ENCODE measurements at regions not wholly inside any gene's neighbourhood (a gene's known extent, or its start where the extent isn't known, plus 50 kb on each side); places are given as distances from the start of the nearest gene placed in this dataset.

DNA sequence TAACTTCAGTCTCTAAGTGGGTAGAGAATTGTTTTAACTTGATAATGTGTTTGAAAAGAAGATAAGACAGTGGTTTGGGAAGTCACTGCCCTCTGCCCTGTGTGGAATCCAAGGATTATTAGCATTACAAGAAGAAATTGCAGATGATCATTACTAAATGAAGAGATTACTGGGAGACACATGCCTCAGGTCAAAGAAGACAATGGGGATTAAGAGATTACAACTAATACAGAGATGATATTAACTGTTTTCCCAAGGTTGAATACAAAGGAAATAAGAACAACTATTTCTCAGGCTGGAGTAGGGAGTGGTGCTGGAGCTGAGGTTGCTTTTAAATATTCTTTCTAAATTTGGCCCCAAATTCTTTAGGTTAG, 166.0 kb downstream of the TRMT11 start:
- no peak for DNase-seq

DNA sequence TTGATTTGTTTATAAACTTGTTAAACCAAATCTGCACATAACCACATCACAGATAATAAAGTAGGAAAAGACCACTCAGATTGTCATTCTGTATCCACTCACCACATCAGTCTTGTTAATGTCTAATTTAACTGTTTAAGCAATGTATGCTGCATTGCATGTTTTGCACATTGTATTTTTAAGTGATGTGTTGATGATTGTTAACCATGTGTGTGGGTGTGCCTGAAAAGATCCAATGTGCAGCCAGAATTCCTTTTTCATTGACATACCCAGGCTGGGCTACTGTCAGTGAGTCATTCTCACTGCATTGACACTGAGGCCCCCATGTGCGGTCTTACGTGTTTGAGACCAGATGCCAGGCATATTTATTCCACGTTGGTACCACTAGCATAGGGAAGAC, 167.3 kb downstream of the TRMT11 start:
- no peak for DNase-seq

DNA sequence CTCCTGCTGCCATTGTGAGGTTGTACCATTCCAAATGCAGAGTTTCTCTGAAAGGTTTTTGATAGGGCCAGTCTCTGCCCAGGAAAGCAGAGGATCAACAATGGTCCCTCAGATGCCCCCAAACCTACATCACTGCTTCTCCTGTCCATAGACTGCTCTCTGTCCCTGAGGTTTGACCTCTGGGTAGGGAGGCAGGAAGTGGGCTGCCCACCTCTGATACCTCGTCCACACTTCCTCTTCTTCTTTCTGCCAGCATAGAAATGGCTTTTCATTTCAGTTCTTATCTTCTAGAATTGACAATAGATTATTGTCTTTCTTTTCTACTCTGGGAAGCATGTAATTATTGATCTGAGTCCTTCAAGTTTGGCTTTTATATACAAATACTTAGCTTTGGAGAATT, 170.6 kb downstream of the TRMT11 start:
- DNase-seq = no peak

DNA sequence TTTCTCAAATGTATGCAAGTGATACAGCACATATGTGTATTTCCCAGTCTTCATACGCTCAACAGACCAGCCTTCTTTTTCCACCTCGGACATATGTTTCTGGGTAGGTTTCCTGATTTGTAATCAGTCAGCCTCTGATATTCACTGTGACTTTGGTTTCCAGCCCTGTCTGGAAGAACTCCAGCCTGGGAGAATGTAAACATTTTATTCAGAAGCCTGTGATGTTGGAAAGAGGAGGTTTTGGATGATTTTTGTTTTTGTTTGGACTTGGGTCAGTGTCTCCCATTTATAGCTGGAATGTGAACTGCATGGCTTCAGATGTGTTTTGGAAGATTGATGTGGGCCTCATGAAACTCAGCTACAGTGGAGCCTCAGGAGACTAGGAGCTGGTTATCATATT, 172.2 kb upstream of the CENPW start:
- no peak for DNase-seq

DNA sequence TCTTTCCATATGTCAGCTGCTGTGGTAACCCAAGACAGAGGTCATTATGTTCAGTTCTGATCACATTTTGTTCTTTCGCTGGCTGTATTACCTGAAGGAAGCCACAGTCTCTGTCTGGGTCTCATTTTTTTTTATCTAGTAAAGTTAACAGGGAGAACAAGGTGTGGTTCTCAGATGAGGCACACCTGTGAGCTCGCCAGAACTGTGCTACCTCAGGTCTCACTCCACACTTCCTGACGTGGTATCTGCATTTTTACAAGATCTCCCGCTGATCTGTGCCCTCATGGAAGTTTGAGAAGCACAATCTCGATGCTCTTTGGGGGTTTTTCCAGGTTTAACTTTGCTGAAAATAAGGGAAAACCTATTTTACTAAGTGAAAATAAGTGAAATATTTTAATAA, 169.5 kb upstream of the CENPW start:
- no peak for DNase-seq

DNA sequence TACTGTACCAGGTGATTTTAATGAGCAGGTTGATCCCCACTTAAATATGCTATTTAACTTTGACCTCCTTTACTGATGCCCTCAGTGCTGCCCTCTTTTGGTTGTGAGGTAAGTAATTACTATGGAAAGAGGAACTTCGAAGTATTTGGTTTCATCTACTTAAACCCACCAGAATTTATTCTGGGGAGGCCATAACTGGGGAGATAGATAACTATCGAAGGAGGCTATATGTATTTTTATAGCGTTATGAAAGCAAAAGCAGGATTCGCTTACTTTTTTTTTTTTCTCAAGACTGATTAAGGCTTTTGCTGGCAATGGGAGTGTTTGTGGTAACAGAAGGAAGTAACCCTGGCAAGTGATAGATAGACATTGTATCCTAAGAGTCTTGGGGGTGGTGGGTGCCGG, 168.9 kb upstream of the CENPW start:
- peak; percentile 47 for DNase-seq

DNA sequence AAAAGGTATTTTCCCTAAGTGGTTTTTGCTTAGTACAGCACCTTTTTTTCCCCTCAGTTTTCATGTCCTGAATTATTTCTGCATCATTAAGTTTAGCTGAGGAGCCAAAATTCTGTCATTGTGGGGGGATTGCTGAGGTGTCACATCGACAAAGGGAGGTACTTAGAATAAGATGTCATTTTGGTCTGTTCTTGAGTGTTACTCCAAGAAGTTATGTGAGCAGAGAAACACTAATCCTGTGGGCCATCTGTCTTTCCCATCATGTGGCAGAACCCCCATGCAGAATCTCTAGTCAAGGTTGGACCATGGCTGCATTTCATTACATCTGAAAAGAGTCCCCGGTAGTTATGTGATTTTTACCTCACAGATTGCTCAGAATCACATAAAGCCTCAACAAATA, 167.8 kb upstream of the CENPW start:
- no peak for DNase-seq

DNA sequence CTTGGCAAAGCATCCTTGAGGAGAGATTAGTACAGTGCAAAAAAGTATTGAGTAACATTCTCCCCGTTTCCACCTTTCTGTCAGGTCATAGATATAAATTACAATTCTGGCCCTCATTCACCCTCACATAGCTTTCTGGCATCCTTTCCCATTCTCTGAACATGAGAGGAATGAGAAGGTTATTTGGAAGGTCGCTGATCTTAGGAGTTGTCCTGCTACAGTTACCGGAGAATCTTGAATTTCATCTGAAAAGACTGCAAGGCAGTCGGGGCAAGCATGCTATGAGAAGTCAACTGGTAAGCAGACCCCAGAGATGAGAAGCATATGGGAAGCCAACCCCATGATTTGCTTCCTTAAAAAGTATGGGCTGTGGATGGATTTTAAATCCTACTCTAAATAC, 166.7 kb upstream of the CENPW start:
- no peak for DNase-seq

DNA sequence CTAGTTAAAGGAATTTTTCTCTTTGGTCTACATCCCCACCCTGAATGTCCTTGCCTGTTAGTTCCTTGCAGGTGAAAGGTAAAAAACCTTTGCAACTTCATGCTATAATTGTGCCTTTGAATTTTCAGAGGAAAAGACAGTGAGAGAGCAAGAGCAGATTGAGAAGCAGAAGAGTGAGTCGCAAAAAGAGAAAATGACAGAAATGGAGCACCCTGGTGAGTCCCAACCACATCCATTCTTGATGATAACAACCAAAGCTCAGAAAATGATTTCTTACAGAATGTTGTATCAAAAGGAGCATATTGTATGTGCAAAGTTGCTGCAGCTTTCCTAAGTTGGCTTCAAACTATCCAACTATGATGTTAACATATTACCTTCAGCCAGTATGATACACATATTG, 165.2 kb upstream of the CENPW start:
- no peak for DNase-seq

DNA sequence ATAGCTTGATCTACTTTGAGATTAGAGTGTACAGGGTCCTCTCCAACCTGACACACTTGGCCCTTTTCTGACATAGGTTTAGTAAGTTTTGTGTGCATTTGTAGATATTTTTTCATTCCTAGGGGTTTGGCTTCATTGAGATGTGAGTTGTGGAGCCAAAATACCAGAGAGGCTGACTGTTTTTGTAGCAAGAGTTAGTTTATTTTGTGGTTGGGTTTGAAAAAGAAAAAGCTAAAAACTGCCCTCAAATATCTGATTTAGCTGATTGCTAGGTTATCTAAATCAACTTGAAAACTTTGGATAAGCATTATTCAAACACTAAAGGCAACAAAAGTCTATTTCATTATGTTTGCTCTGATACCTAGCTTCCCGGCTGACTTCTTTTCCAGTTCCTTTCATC, 164.7 kb upstream of the CENPW start:
- DNase-seq = no peak

DNA sequence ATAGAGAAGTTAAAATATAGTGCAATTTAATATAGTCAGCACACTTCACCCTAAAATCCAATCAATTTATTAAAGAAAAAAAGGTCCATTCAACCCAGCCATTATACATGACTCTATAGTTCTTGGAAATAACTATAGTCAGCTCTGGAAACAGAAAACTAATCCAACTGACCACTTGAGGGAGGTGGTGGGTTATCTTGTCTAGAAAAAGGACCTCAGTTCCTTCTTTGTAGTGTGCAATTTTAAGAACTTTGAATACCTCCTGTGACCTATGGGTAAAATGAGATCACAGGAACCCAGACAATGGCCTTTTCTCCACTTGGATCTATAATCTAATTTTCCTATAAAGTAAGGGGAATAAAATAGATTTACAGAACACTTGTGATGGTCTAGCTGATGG, 163.6 kb upstream of the CENPW start:
- DNase-seq = no peak

DNA sequence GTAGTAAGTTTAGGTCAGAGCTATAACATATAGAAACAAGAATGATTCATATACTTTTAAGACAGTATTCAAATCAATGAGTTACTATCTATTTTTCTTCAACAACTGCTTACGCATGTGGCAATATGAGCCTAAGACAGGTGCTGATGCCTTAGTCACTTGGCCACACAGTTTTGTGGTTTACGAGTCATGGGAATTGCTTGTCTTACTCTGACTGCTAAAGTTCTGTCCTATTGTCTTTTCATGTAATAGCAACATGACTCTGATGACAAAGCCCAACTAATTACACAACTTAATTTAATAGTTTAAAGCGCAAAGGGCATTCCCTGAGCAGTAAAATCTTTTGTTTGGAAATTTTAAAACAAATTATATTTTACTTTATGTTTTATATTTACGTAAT, 159.3 kb upstream of the CENPW start:
- DNase-seq = no peak

DNA sequence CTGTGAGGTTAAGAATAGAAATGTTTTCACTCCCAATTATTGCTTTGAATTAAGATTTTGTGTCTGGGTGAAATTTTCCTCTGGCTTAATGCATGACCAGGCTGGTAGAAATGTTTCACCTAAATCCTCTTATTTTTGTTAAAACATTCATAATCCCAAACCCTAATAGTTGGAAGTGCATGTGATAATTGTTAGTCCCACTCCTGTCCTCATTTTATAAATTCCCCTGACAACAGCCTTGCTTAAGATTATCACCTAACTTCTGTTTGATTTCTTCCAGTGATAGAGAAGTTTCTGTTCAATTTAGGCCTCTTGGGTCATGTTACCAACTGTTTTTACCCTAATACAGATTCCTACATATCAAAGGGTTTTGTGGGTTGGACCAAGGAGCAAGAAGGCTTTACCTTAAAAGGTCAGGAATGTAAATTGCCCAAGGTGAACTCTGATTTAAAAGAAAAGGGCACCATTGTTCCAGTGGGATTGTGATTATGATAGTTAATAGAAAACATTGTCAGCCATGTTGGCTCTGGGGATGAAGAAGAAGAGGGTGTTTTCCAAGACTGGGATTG, 158.7 kb upstream of the CENPW start:
- no peak for DNase-seq

DNA sequence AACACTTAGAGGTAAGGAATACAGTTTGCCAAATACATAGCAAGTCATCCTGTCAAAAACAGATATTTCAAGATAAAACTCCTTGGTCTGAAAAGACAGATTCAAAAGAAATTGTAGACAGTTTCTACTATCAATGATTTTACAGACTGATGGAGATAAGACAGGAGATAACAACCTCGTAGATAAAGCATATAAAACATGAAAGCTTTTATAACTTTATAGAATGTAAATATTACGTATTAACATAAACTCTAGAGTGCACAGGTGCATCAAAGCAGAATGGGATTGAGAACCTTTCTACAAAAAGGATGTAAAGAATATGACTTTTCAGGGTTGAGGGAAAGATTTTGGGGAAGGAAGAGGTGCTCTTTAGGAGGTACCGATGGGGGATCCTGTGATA, 158.0 kb upstream of the CENPW start:
- DNase-seq = no peak

DNA sequence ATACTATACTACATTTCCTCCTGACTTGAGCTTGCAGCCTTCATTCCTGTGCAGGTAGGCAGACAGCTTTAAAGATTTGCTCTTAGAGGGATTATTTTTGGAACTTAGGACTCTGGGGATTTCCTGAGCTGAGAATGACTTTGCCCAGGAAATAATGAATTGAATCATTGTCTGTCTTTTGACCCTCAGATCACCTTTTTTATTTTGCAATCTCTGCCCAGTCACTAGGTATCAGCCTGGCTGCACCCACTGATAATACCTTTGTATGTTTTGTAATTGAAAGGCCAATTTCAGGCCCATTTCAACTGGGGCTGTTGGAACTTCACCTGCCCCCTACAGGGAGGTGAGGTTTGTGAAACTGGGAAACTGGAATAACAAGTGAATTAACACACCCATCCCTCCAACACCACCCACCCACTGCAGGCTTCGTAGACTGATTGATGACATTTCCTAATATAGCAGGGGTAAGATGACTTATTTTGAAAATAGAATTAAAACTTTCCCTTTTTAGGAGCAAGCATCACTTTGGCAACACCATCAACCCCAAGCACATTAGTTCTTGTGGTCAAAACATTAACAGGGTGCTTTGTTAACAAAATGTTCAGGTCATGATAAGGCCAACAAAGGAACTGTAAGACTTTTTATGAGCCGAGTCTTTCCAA, 157.1 kb upstream of the CENPW start:
- DNase-seq = no peak

DNA sequence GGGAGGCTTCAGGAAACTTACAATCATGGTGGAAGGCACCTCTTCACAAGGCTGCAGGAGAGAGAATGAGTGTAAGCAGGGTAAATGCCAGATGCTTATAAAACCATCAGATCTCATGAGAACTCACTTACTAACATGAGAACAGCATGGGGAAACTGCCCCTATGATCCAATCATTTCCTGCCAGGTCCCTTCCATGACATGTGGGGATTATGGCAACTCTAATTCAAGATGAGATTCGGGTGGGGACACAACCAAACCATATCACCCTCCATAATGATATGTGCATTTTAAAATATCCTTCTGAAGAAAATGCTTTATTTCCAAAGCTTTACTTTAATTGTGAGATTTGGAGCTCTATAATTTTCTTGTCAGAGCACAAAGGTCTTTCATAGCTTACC, 154.1 kb upstream of the CENPW start:
- no peak for DNase-seq

DNA sequence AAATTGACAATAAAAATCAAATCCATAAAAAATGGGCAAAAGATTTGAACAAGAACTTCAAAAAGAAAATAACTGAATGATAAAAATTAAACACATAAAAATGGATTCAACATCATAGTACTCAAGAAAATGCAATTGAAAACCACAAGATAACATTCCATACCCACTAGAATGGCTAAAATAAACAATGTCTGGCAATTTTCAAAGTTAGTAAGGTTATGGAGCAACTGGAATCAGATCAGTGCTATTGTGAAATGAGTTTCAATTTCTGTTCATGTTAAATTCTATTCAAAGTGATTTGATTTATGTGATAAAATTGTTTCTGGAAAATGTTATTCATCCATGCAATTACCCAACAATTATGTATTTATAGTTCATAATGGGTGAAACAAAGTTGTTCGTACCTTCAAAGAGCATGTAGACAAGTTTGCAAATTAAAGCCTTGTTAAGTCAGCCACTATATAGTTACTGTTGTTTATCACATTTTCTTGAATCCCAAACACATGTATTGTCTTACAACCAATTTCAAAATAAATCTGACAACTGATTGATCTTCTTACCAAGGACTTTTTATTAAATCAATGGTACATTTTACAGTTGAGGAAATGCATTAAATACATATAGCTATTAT, 151.5 kb upstream of the CENPW start:
- no peak for DNase-seq

DNA sequence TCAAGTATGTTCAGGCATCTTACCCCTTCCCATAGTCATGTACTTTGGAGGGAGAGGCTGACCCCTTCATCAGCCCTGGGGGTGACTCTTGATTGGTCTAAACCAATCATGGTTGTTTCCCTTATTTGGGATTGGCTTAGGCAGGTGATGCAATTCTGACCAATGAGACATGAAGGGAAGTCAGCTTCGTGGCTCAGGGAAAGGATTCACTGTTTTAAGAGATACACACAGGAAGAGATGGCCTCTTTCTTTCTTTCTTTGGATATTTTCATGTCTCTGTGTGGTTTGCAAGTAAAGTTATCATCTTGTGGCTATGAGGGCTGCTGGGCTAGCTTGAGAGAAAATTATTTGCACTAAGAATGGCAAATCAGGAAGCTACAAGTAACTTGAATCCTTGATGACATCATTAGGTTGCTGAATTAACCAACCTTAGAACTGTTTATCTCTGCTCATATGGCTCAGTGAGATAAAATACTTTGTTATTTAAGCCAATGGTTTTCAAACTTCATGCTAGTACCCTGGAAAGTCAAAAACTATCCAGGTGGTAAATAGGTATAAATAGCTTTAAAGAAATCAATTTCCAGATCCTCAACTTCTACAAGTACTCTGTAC, 144.2 kb upstream of the CENPW start:
- no peak for DNase-seq

DNA sequence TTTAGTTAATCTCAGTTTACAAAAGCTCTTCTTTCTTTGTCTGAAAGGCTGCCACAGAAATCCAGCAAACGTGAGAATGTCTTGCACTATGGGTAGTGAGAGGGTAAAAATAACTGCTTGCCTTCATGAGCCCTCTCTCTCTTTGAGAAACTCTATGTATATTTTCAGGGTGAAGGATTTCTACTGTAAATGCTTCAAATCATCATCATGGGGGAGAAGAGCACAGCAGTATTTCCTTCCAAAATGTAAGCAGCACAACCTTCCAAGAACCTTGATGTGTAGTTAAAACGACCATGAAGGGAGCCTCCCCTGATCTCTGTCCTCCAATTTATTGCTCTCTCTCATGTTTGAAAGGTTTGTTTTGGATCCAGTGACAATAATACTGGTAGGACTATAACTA, 141.3 kb upstream of the CENPW start:
- no peak for DNase-seq

DNA sequence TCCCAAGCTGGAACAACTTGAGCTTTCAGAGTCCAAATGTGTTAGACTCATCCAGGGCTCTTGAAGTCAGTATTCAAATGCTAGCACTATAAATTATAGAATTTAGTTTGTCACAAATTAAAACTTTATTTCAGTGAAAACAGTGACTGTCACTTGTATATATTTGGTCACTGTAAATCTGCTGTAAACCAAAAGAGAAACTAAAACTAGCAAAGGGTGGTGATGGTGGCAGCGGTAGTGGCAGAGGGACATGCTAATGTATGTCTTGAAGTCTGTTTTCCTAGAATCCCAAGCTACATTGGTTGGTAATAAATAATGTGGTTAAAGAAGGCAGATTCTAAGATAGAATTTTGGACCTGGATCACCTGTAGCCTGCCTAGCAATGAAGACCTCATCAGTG, 140.4 kb upstream of the CENPW start:
- DNase-seq = no peak

DNA sequence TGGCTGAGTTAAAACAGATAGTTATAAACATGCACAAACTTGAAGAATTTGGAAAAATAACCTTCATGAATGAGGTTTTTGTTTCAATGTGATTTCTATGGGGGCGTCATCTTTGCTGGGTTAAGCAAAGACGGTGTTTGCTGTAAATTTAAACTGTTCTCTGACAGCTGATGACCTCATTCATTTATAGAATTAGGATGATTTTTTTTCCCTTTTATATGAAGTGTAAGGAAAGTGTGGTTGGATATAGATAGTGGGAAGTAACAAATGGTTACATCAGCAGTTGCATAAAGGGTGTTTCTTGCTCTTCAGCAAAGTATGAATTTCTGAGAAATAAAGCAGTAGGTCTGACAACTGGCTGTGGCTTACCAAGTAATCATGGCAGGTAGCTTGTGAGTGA, 137.2 kb upstream of the CENPW start:
- no peak for DNase-seq

DNA sequence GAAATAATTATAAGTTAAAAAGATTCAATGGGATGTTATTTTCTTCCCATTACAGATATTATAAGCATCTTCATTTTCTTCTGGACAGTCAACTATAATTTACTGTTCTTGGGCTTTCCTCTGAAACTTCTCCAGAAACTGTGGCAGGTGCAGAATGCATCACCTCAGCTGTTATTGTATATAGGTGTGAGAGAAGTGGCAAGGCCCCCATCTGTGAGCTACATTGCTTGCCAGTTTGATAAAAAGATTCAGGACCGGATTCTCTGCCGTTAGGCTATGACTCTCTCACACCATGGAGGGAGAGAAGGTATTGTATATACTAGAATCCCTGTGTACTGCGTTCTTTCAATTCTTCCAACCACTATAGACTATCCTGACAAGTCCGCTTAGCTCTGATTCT, 135.8 kb upstream of the CENPW start:
- no peak for DNase-seq

DNA sequence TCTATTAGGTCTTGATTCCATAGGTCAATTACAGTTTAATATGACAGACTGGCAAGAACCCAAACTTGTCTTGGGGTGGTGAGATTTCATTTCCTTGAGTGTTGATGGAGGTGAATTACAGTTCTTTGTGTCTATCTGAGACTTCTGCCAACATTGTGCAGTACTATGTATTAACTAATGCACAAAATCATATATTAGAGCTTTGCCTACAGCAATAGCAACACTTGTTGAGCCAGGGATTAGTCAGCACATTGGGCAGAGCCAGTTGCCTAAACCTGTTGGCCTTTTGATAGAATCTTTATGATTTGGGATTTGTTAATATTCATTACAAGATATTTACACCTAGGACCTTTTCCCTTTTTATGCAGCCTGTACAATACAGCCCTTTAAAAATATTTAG, 135.3 kb upstream of the CENPW start:
- no peak for DNase-seq

DNA sequence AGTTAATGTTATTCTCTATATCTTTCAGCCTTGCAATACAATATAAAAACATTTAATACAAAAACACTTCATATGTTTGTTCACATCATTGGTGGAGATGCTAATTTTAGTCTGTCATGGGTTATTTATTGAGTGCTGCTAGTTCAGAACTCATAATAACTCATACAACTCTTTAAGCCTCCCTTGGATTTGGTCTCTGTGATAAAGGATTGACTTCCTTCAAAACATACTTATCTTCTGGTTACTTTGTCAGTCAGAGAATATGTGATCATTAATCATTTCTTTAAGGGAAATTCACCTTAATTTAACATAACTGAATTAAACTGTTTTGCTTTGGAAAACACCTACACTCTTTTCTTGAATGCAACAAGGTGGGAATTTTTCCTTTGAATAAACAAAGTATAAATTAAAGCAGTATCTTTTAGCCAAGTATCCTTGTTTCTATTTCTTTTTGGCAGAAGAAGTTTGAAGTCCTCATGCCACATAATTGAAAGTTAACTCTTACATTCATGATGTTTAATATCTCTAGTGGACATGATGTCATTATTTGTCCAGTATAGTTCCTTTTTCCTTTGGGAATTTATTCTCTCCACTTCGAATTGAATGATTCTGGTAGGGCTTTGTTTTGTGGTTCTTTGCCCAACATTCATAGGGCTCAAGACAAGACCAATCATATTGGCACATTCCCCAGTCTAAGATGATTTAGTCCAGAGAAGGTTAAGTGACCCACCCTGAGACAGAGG, 133.2 kb upstream of the CENPW start:
- no peak for DNase-seq

All from RPMI8226 (cell line).